ENCODE measurements at regions not wholly inside any gene's neighbourhood (a gene's known extent, or its start where the extent isn't known, plus 50 kb on each side); places are given as distances from the start of the nearest gene placed in this dataset.

DNA sequence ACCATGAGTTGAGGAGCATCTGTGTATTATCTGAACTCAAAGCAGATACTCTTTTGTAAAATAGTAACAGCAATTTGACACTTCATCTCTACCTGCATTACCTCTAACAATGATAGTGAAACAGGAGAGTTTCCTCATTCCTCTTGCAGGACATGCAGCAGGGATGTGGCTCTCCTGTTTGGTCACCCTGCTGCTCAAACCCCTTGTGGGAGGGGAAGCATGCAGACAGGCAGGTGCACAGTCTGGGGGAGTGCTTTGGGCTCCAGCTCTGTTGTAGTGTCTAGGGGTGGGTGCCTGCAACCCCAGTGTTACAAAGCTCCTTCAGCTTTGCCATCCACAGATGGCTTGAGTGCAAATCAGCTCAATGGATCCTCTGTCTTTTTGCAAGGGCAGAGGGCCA lies 827.6 kb downstream of the DACH1 start:
- TF ChIP-seq, protein P1, sequence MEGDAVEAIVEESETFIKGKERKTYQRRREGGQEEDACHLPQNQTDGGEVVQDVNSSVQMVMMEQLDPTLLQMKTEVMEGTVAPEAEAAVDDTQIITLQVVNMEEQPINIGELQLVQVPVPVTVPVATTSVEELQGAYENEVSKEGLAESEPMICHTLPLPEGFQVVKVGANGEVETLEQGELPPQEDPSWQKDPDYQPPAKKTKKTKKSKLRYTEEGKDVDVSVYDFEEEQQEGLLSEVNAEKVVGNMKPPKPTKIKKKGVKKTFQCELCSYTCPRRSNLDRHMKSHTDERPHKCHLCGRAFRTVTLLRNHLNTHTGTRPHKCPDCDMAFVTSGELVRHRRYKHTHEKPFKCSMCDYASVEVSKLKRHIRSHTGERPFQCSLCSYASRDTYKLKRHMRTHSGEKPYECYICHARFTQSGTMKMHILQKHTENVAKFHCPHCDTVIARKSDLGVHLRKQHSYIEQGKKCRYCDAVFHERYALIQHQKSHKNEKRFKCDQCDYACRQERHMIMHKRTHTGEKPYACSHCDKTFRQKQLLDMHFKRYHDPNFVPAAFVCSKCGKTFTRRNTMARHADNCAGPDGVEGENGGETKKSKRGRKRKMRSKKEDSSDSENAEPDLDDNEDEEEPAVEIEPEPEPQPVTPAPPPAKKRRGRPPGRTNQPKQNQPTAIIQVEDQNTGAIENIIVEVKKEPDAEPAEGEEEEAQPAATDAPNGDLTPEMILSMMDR (IDR thresholded peaks at IDR 0.05) = no peak
- TF ChIP-seq POLR2A (IDR thresholded peaks at IDR 0.05) = no peak
